ENCODE measurements at regions not wholly inside any gene's neighbourhood (a gene's known extent, or its start where the extent isn't known, plus 50 kb on each side); places are given as distances from the start of the nearest gene placed in this dataset.

GRCh38 chr10:15462253-15462897 lies 91.3 kb upstream of the FAM171A1 start:
- no peak for DNase-seq

GRCh38 chr10:15461353-15462108 lies 90.4 kb upstream of the FAM171A1 start:
- DNase-seq = no peak

- no peak for DNase-seq
These were observed 89.6 kb upstream of the FAM171A1 start for GRCh38 chr10:15460661-15461060.

GRCh38 chr10:15459218-15459617 lies 88.1 kb upstream of the FAM171A1 start:
- DNase-seq = no peak

GRCh38 chr10:15457382-15457781 lies 86.3 kb upstream of the FAM171A1 start:
- DNase-seq = no peak

GRCh38 chr10:15455456-15455855 lies 84.4 kb upstream of the FAM171A1 start:
- DNase-seq = no peak

GRCh38 chr10:15453926-15454325 lies 82.8 kb upstream of the FAM171A1 start:
- DNase-seq = peak in 1 of 14 donors; percentile 54

GRCh38 chr10:15453457-15453856 lies 82.4 kb upstream of the FAM171A1 start:
- DNase-seq = no peak

- DNase-seq = no peak
These were observed 81.5 kb upstream of the FAM171A1 start for GRCh38 chr10:15452545-15452944.

- DNase-seq = no peak
These were observed 80.3 kb upstream of the FAM171A1 start for GRCh38 chr10:15451137-15452094.

- DNase-seq = no peak
These were observed 77.5 kb upstream of the FAM171A1 start for GRCh38 chr10:15448598-15448997.

GRCh38 chr10:15445006-15445390 lies 73.9 kb upstream of the FAM171A1 start:
- no peak for DNase-seq

GRCh38 chr10:15444105-15445005 lies 73.3 kb upstream of the FAM171A1 start:
- DNase-seq = no peak

GRCh38 chr10:15442056-15442455 lies 71.0 kb upstream of the FAM171A1 start:
- DNase-seq = no peak

GRCh38 chr10:15440204-15440711 lies 69.2 kb upstream of the FAM171A1 start:
- DNase-seq = peak in 1 of 14 donors; percentile 64

GRCh38 chr10:15439341-15439842 lies 68.3 kb upstream of the FAM171A1 start:
- peak in 2 of 14 donors; percentile 31 to 88 for DNase-seq

- DNase-seq = no peak
These were observed 65.6 kb upstream of the FAM171A1 start for GRCh38 chr10:15436696-15437095.

- DNase-seq = peak in 2 of 14 donors; percentile 9 to 75
These were observed 62.9 kb upstream of the FAM171A1 start for GRCh38 chr10:15433850-15434537.

GRCh38 chr10:15432266-15432665 lies 61.2 kb upstream of the FAM171A1 start:
- DNase-seq = no peak

GRCh38 chr10:15430969-15431771 lies 60.1 kb upstream of the FAM171A1 start:
- no peak for DNase-seq
